MM.1S (cell line): ENCODE measurements at regions not wholly inside any gene's neighbourhood (a gene's known extent, or its start where the extent isn't known, plus 50 kb on each side); places are given as distances from the start of the nearest gene placed in this dataset.

Source experiments
- EZH2 ChIP-seq: fragments of 300-600 bp; sonication (generic); optimal IDR thresholded peaks from 2 replicates; pipeline ENCODE3; 2017; ENCODE audit warnings: low read depth, mild to moderate bottlenecking, antibody characterized with exemption, low read length, mixed read lengths
- TF ChIP-seq, protein P1 (sequence below): fragments of 300-600 bp; sonication (generic); IDR thresholded peaks from 2 replicates; pipeline ENCODE4 v1.5.1; 2016; ENCODE audit warnings: antibody characterized with exemption, low read length, mixed read lengths

DNA sequence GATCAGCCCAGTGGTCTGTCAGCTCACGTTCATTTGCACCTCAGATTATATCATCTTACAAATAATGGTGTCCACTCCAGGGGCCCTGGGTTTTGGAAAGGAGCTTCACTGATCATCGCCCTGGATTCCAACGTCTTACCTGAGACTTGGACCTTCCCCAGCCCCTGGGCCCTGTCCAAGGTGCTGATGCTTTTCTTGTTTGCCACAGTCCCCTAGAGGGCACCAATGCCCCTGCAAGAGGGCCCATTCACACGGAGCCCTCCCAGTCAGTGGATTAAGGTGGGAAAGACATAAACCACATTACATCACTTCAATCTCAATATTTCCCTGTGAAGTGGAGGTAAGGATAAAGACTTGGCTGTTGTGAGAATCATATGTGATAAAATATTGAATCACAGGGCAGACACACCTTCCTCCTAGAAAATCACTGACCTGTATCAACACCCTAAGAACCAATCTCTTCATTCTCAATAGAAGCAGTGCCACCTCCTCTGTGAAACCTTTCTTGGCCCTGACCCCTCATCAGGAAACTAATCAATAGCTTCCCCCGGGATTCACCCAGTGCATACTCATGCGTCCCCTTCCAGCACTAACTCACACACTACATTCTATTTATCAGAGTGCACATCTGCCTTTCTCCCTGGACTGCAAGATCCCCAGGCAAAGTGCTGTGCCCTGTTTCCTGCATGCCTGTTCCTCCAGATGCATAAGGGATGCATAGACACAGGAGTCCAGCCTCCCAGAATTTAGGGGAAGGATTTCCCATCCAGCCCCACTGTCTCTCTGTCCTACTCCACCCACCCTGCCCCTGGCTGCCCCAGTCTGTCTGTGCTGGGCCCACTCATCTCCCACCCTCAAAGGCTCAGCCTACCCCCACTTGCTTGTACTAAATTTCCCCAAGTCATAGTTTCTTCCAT is 167.0 kb downstream of the BUD13 start:
- TF ChIP-seq, protein P1, sequence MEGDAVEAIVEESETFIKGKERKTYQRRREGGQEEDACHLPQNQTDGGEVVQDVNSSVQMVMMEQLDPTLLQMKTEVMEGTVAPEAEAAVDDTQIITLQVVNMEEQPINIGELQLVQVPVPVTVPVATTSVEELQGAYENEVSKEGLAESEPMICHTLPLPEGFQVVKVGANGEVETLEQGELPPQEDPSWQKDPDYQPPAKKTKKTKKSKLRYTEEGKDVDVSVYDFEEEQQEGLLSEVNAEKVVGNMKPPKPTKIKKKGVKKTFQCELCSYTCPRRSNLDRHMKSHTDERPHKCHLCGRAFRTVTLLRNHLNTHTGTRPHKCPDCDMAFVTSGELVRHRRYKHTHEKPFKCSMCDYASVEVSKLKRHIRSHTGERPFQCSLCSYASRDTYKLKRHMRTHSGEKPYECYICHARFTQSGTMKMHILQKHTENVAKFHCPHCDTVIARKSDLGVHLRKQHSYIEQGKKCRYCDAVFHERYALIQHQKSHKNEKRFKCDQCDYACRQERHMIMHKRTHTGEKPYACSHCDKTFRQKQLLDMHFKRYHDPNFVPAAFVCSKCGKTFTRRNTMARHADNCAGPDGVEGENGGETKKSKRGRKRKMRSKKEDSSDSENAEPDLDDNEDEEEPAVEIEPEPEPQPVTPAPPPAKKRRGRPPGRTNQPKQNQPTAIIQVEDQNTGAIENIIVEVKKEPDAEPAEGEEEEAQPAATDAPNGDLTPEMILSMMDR, result peak; percentile 58
- TF ChIP-seq EZH2, result no peak
